CD4-positive, alpha-beta T cell (primary cell): ENCODE measurements at regions not wholly inside any gene's neighbourhood (a gene's known extent, or its start where the extent isn't known, plus 50 kb on each side); places are given as distances from the start of the nearest gene placed in this dataset.

Source experiments
- ATAC-seq: fragments of 200-7000 bp; cut with Tn5 transposase; one replicate; pipeline ENCODE4 v1.10.0; 2022; ENCODE audit warnings: mild to moderate bottlenecking; ENCODE audit not compliant: poor library complexity
- CTCF ChIA-PET: fragments of 350-600 bp; sonication (Branson Sonifier 250); formaldehyde crosslinking; loops from one replicate; lab custom pipeline; 2021; ENCODE audit warnings: antibody characterized with exemption, inconsistent platforms; lab: Charles Lee
- POLR2A ChIA-PET: fragments of 350-600 bp; sonication (Branson Sonifier 250); formaldehyde crosslinking; loops from one replicate; lab custom pipeline; 2021; ENCODE audit warnings: antibody characterized with exemption, inconsistent platforms; lab: Charles Lee
- DNase-seq, 14 experiments: peaks; one replicate each; pipeline ENCODE4 v3.0.0-alpha.2; 2013 to 2020; ENCODE audit warnings: mixed read lengths in 2 of 14
- H3K27ac ChIP-seq, 2 donors: one replicate each; pipeline versions ENCODE4 v1.5.1 to v1.7.0; 2013; ENCODE audit warnings: low read length in 2 of 2, low read depth in 1 of 2, mild to moderate bottlenecking in 1 of 2
- H3K27me3 ChIP-seq, 2 experiments: 1 replicate in 1 of 2; 2 replicates in 1 of 2; pipeline versions ENCODE4 v1.6.1 to v1.7.0; 2013; ENCODE audit warnings: low read length in 2 of 2, control low read depth in 1 of 2, mild to moderate bottlenecking in 1 of 2, moderate library complexity in 1 of 2; ENCODE audit not compliant: insufficient read depth in 2 of 2, control insufficient read depth in 1 of 2
- H3K36me3 ChIP-seq: one replicate; pipeline ENCODE4 v1.6.1; 2013; ENCODE audit warnings: low read length, control low read depth; ENCODE audit not compliant: insufficient read depth
- H3K4me1 ChIP-seq: one replicate; pipeline ENCODE4 v1.6.1; 2013; ENCODE audit warnings: low read length, control low read depth; ENCODE audit not compliant: insufficient read depth
- H3K4me3 ChIP-seq: one replicate; pipeline ENCODE4 v1.5.1; 2013; ENCODE audit warnings: mild to moderate bottlenecking, low read length, moderate library complexity
- H3K9me3 ChIP-seq, 2 experiments: 1 replicate in 1 of 2; 2 replicates in 1 of 2; pipeline versions ENCODE4 v1.6.1 to v1.7.0; 2013; ENCODE audit warnings: low read length in 2 of 2, mild to moderate bottlenecking in 2 of 2, control low read depth in 1 of 2, moderate library complexity in 1 of 2; ENCODE audit not compliant: control insufficient read depth in 1 of 2, insufficient read depth in 1 of 2
- H3K27ac Mint-ChIP-seq: one replicate; pipeline ENCODE4 v1.8.0; 2020; ENCODE audit warnings: mixed read lengths
- H3K27me3 Mint-ChIP-seq: one replicate; pipeline ENCODE4 v1.8.0; 2021; ENCODE audit warnings: mixed read lengths
- H3K36me3 Mint-ChIP-seq: one replicate; pipeline ENCODE4 v1.8.0; 2021; ENCODE audit warnings: low read depth, mixed read lengths
- H3K4me1 Mint-ChIP-seq: one replicate; pipeline ENCODE4 v1.8.0; 2021; ENCODE audit warnings: low read depth, mixed read lengths
- H3K4me3 Mint-ChIP-seq: one replicate; pipeline ENCODE4 v1.8.0; 2020; ENCODE audit warnings: mild to moderate bottlenecking, mixed read lengths
- H3K9me3 Mint-ChIP-seq: one replicate; pipeline ENCODE4 v1.8.0; 2020; ENCODE audit warnings: mixed read lengths
- CTCF ChIP-seq: fragments of 200-600 bp; IDR thresholded peaks from one replicate; pipeline ENCODE4 v1.8.0; 2022; ENCODE audit warnings: antibody characterized with exemption, mild to moderate bottlenecking
- intact Hi-C, 2 experiments: fragments of 100-400 bp; cut with DNase I in 1 of 2; cut with micrococcal nuclease in 1 of 2; formaldehyde crosslinking; loops; one replicate each; pipeline versions ENCODE4 v1.15.1 to v1.9.0; 2023 to 2025; cut with DNase I, micrococcal nuclease

GRCh38 chr19:28345811-28346210 lies 867.1 kb downstream of the UQCRFS1 start:
- CTCF ChIA-PET: no interaction called here
- H3K27ac Mint-ChIP-seq: no peak overlapping the region

GRCh38 chr19:28341810-28342350 lies 871.1 kb downstream of the UQCRFS1 start:
- ChIA-PET CTCF (no interaction called here), POLR2A (no interaction called here)
- Histone ChIP-seq H3K36me3 (no peaks in the 10 kb centered on the region), H3K27ac (no peak overlapping the region), H3K4me1 (no peaks in the 10 kb centered on the region), H3K4me3 (no peak overlapping the region), H3K27me3 (no peaks in the 10 kb centered on the region), H3K9me3 (peaks cover 10 to 11% of the 10 kb centered on the region in 2 experiments)
- Mint-ChIP-seq H3K4me3 (no peak overlapping the region), H3K27ac (no peak overlapping the region), H3K9me3 (peaks cover 3% of the 10 kb centered on the region), H3K4me1 (no peaks in the 10 kb centered on the region), H3K36me3 (no peaks in the 10 kb centered on the region), H3K27me3 (no peaks in the 10 kb centered on the region)
- DNase-seq (no peak), ATAC-seq (no peak)
- no peak for TF ChIP-seq CTCF
- intact Hi-C loops: no loop called here

More at GRCh38 chr19:28345811-28346210, 867.1 kb downstream of the UQCRFS1 start:
- ATAC-seq (no peak), DNase-seq (no peak)
- Mint-ChIP-seq H3K36me3 (no peaks in the 10 kb centered on the region), H3K9me3 (no peaks in the 10 kb centered on the region), H3K4me1 (no peaks in the 10 kb centered on the region), H3K4me3 (no peak overlapping the region), H3K27me3 (no peaks in the 10 kb centered on the region)
- Histone ChIP-seq H3K27ac (no peak overlapping the region), H3K36me3 (no peaks in the 10 kb centered on the region), H3K4me3 (no peak overlapping the region), H3K9me3 (peaks cover 9 to 15% of the 10 kb centered on the region in 2 experiments), H3K27me3 (no peaks in the 10 kb centered on the region), H3K4me1 (no peaks in the 10 kb centered on the region)
- no peak for TF ChIP-seq CTCF
- POLR2A ChIA-PET: no interaction called here
- intact Hi-C loops: no loop called here

GRCh38 chr19:28334419-28334818 lies 878.5 kb downstream of the UQCRFS1 start:
- peaks cover 4% of the 10 kb centered on the region for H3K9me3 Mint-ChIP-seq
- ChIA-PET CTCF (no interaction called here), POLR2A (no interaction called here)
- H3K4me3 Mint-ChIP-seq: no peak overlapping the region
- no peak for TF ChIP-seq CTCF
- H3K4me1 Mint-ChIP-seq: no peaks in the 10 kb centered on the region
- Histone ChIP-seq H3K27ac (no peak overlapping the region), H3K9me3 (peaks cover 3 to 29% of the 10 kb centered on the region in 2 experiments), H3K4me1 (no peaks in the 10 kb centered on the region), H3K36me3 (no peaks in the 10 kb centered on the region), H3K27me3 (no peaks in the 10 kb centered on the region), H3K4me3 (no peak overlapping the region)
- ATAC-seq (no peak), DNase-seq (no peak)
- no peak overlapping the region for H3K27ac Mint-ChIP-seq
- no peaks in the 10 kb centered on the region for H3K27me3 Mint-ChIP-seq
- H3K36me3 Mint-ChIP-seq: no peaks in the 10 kb centered on the region
- intact Hi-C loops: no loop called here
